ENCODE measurements at regions not wholly inside any gene's neighbourhood (a gene's known extent, or its start where the extent isn't known, plus 50 kb on each side); places are given as distances from the start of the nearest gene placed in this dataset.
"Not testable (repeated sequence)": the region's sequence is repeated elsewhere in the genome, so short reads cannot be mapped to it uniquely, and the experiment has no call there.

- Histone ChIP-seq H3K4me3 (ENCODE audit: low read depth, low read length) (no peak overlapping the region), H3K27ac (no peak overlapping the region), H3K36me3 (replicated peaks) (no peaks in the 10 kb centered on the region), H3K27me3 (replicated peaks) (no peaks in the 10 kb centered on the region)
- TF ChIP-seq CTCF (IDR thresholded peaks at IDR 0.05; ENCODE audit: low read depth, low read length, missing control alignments): no peak
- in situ Hi-C loops (cut with HindIII; ENCODE audit: low pct_ligation_motif_present, low sequenced_read_pairs): no loop called here
- DNase-seq: no peak
Observed at GRCh38 chr4:148633720-148634119, 191.5 kb upstream of the NR3C2 start.

- in situ Hi-C loops (cut with HindIII; ENCODE audit: low pct_ligation_motif_present, low sequenced_read_pairs): no loop called here
- Histone ChIP-seq H3K27me3 (replicated peaks) (no peaks in the 10 kb centered on the region), H3K4me3 (ENCODE audit: low read depth, low read length) (no peak overlapping the region), H3K27ac (no peak overlapping the region), H3K36me3 (replicated peaks) (no peaks in the 10 kb centered on the region)
- TF ChIP-seq CTCF (IDR thresholded peaks at IDR 0.05; ENCODE audit: low read depth, low read length, missing control alignments): no peak
- no peak for DNase-seq
Observed at GRCh38 chr4:148632476-148632875, 190.3 kb upstream of the NR3C2 start.

GRCh38 chr4:148630051-148630450 lies 187.8 kb upstream of the NR3C2 start:
- H3K27me3 ChIP-seq (replicated peaks): no peaks in the 10 kb centered on the region
- DNase-seq: no peak
- no peaks in the 10 kb centered on the region for H3K36me3 ChIP-seq (replicated peaks)
- no peak overlapping the region for H3K4me3 ChIP-seq (ENCODE audit: low read depth, low read length)
- TF ChIP-seq CTCF (IDR thresholded peaks at IDR 0.05; ENCODE audit: low read depth, low read length, missing control alignments): no peak
- in situ Hi-C loops (cut with HindIII; ENCODE audit: low pct_ligation_motif_present, low sequenced_read_pairs): no loop called here
- no peak overlapping the region for H3K27ac ChIP-seq

GRCh38 chr4:148618856-148619255 lies 176.6 kb upstream of the NR3C2 start:
- H3K4me3 ChIP-seq (ENCODE audit: low read depth, low read length): no peak overlapping the region
- no peak for DNase-seq
- H3K27me3 ChIP-seq (replicated peaks): no peaks in the 10 kb centered on the region
- TF ChIP-seq CTCF (IDR thresholded peaks at IDR 0.05; ENCODE audit: low read depth, low read length, missing control alignments): no peak
- H3K27ac ChIP-seq: no peak overlapping the region
- no peaks in the 10 kb centered on the region for H3K36me3 ChIP-seq (replicated peaks)
- in situ Hi-C loops (cut with HindIII; ENCODE audit: low pct_ligation_motif_present, low sequenced_read_pairs): no loop called here

GRCh38 chr4:148608968-148609367 lies 166.8 kb upstream of the NR3C2 start:
- H3K27ac ChIP-seq: no peak overlapping the region
- no peak for TF ChIP-seq CTCF (IDR thresholded peaks at IDR 0.05; ENCODE audit: low read depth, low read length, missing control alignments)
- H3K27me3 ChIP-seq (replicated peaks): no peaks in the 10 kb centered on the region
- no peaks in the 10 kb centered on the region for H3K36me3 ChIP-seq (replicated peaks)
- no peak overlapping the region for H3K4me3 ChIP-seq (ENCODE audit: low read depth, low read length)
- in situ Hi-C loops (cut with HindIII; ENCODE audit: low pct_ligation_motif_present, low sequenced_read_pairs): no loop called here
- DNase-seq: no peak

GRCh38 chr4:148598418-148599207 lies 156.4 kb upstream of the NR3C2 start:
- H3K4me3 ChIP-seq (ENCODE audit: low read depth, low read length); DNase-seq; H3K27ac ChIP-seq; H3K36me3 ChIP-seq (replicated peaks); H3K27me3 ChIP-seq (replicated peaks); in situ Hi-C loops (cut with HindIII; ENCODE audit: low pct_ligation_motif_present, low sequenced_read_pairs): not testable (repeated sequence)

All from brain microvascular endothelial cell (primary cell).